Endothelial cell (in vitro differentiated cells): ENCODE measurements at regions not wholly inside any gene's neighbourhood (a gene's known extent, or its start where the extent isn't known, plus 50 kb on each side); places are given as distances from the start of the nearest gene placed in this dataset.
"Not testable (repeated sequence)": the region's sequence is repeated elsewhere in the genome, so short reads cannot be mapped to it uniquely, and the experiment has no call there.

Experiments used
- DNase-seq: peaks from one replicate; pipeline ENCODE4 v3.0.0; 2021; ENCODE audit warnings: low spot score
- H3K27ac Mint-ChIP-seq: one replicate; pipeline ENCODE4 v1.8.0; 2021; ENCODE audit warnings: mixed read lengths, inconsistent platforms; ENCODE audit not compliant: unreplicated experiment
- H3K27me3 Mint-ChIP-seq: one replicate; pipeline ENCODE4 v1.8.0; 2021; ENCODE audit warnings: mild to moderate bottlenecking, moderate library complexity, mixed read lengths, inconsistent platforms; ENCODE audit not compliant: unreplicated experiment
- H3K36me3 Mint-ChIP-seq: one replicate; pipeline ENCODE4 v1.8.0; 2021; ENCODE audit warnings: mild to moderate bottlenecking, low read depth, mixed read lengths, inconsistent platforms; ENCODE audit not compliant: unreplicated experiment
- H3K4me1 Mint-ChIP-seq: one replicate; pipeline ENCODE4 v1.8.0; 2021; ENCODE audit warnings: mild to moderate bottlenecking, mixed read lengths, inconsistent platforms; ENCODE audit not compliant: unreplicated experiment
- H3K4me3 Mint-ChIP-seq: one replicate; pipeline ENCODE4 v1.8.0; 2021; ENCODE audit warnings: mild to moderate bottlenecking, mixed read lengths, inconsistent platforms; ENCODE audit not compliant: unreplicated experiment
- H3K9me3 Mint-ChIP-seq: one replicate; pipeline ENCODE4 v1.8.0; 2021; ENCODE audit warnings: mixed read lengths, inconsistent platforms; ENCODE audit not compliant: unreplicated experiment
- CTCF ChIP-seq: fragments of 200-600 bp; sonication (generic); IDR thresholded peaks from one replicate; pipeline ENCODE4 v1.5.0; 2021; ENCODE audit warnings: antibody characterized with exemption; ENCODE audit not compliant: unreplicated experiment

GRCh38 chr7:49488573-49488972, 284.9 kb upstream of the VWC2 start:
- H3K27me3 Mint-ChIP-seq: no peaks in the 10 kb centered on the region
- DNase-seq: no peak
- no peak overlapping the region for H3K4me3 Mint-ChIP-seq
- TF ChIP-seq CTCF: no peak
- peak overlapping the region; percentile 69 for H3K27ac Mint-ChIP-seq
- peaks cover 19% of the 10 kb centered on the region for H3K4me1 Mint-ChIP-seq
- H3K36me3 Mint-ChIP-seq: no peaks in the 10 kb centered on the region
- no peaks in the 10 kb centered on the region for H3K9me3 Mint-ChIP-seq

- Mint-ChIP-seq H3K4me1 (no peaks in the 10 kb centered on the region), H3K36me3 (no peaks in the 10 kb centered on the region), H3K27ac (no peak overlapping the region), H3K4me3 (no peak overlapping the region), H3K27me3 (peaks cover 4% of the 10 kb centered on the region), H3K9me3 (no peaks in the 10 kb centered on the region)
- no peak for TF ChIP-seq CTCF
- no peak for DNase-seq
These were observed 276.0 kb upstream of the VWC2 start for GRCh38 chr7:49497471-49497870.

DNA sequence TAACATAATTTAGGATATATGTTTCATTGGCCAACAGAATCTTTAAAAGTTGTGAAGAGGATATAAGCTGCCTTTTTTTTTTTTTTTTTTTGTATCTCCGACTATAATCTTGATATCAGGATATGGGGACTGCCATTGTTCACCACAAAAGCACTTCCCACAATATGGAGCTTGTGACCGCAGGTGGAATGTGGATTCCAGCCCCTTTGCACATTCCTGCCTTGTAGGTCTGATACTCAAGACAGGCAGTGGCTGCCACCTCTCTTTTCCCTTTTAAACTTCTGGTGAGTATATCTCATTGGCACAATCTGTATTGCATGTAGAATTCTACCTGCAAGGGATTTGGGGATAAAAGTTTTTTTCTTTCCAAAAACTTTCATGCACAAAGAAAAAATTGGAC, 272.7 kb upstream of the VWC2 start:
- no peak overlapping the region for H3K4me3 Mint-ChIP-seq
- TF ChIP-seq CTCF: no peak
- no peaks in the 10 kb centered on the region for H3K36me3 Mint-ChIP-seq
- H3K4me1 Mint-ChIP-seq: no peaks in the 10 kb centered on the region
- H3K27me3 Mint-ChIP-seq: peaks cover 4% of the 10 kb centered on the region
- no peak for DNase-seq
- no peaks in the 10 kb centered on the region for H3K9me3 Mint-ChIP-seq
- H3K27ac Mint-ChIP-seq: no peak overlapping the region

GRCh38 chr7:49507206-49507605, 266.2 kb upstream of the VWC2 start:
- not testable (repeated sequence) for H3K27ac Mint-ChIP-seq, H3K4me1 Mint-ChIP-seq, H3K9me3 Mint-ChIP-seq, H3K36me3 Mint-ChIP-seq, H3K4me3 Mint-ChIP-seq, H3K27me3 Mint-ChIP-seq, DNase-seq

GRCh38 chr7:49513911-49514310, 259.5 kb upstream of the VWC2 start:
- Mint-ChIP-seq H3K4me3 (no peak overlapping the region), H3K4me1 (no peaks in the 10 kb centered on the region), H3K27ac (peak overlapping the region; percentile 32), H3K36me3 (no peaks in the 10 kb centered on the region), H3K27me3 (peaks cover 2% of the 10 kb centered on the region), H3K9me3 (no peaks in the 10 kb centered on the region)
- DNase-seq: no peak
- TF ChIP-seq CTCF: no peak

DNA sequence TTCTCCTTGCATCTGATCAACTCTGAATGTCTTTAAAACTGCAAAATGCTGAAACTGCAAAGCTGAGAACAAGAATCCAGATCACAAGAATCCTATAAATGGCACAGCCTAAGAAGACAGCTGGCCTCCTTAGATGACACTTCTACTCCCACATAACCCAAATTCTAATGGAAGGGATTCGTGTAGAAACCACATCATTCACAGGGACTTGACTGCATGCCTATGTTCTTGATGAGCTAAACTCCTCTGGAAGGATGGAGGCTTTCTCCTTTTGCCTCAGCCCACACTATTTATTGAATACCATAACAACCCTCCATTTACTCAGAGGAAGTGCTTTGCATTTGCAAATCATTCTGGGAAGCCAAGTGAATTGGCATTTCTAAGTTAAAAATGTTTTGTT, 252.5 kb upstream of the VWC2 start:
- Mint-ChIP-seq H3K27ac (no peak overlapping the region), H3K4me3 (no peak overlapping the region), H3K36me3 (no peaks in the 10 kb centered on the region), H3K4me1 (no peaks in the 10 kb centered on the region), H3K27me3 (peaks cover under 1% of the 10 kb centered on the region), H3K9me3 (no peaks in the 10 kb centered on the region)
- no peak for DNase-seq
- no peak for TF ChIP-seq CTCF
